Liver (tissue), 8 donors: ENCODE measurements at regions not wholly inside any gene's neighbourhood (a gene's known extent, or its start where the extent isn't known, plus 50 kb on each side); places are given as distances from the start of the nearest gene placed in this dataset.
"Not testable (repeated sequence)": the region's sequence is repeated elsewhere in the genome, so short reads cannot be mapped to it uniquely, and the experiment has no call there.

ENCODE experiments used
- DNase-seq: peaks from one replicate; pipeline ENCODE4 v3.0.0-alpha.2; 2017; ENCODE audit warnings: low spot score
- H3K27ac ChIP-seq, 2 donors: one replicate each; pipeline ENCODE4 v1.7.0; 2013; ENCODE audit warnings: inconsistent platforms in 2 of 2, low read length in 2 of 2, control low read depth in 1 of 2, low read depth in 1 of 2, mild to moderate bottlenecking in 1 of 2
- H3K27me3 ChIP-seq, 4 donors: one replicate each; pipeline versions ENCODE4 v1.6.1 to v1.7.0; 2013; ENCODE audit warnings: low read length in 3 of 4, inconsistent platforms in 1 of 4, mild to moderate bottlenecking in 1 of 4, moderate library complexity in 1 of 4; ENCODE audit not compliant: control insufficient read depth in 4 of 4, insufficient read depth in 4 of 4
- H3K36me3 ChIP-seq, 4 donors: one replicate each; pipeline versions ENCODE4 v1.6.1 to v1.7.0; 2013; ENCODE audit warnings: low read length in 3 of 4, mild to moderate bottlenecking in 3 of 4, low read depth in 1 of 4, moderate library complexity in 1 of 4; ENCODE audit not compliant: control insufficient read depth in 4 of 4, insufficient read depth in 3 of 4
- H3K4me1 ChIP-seq, 4 donors: one replicate each; pipeline versions ENCODE4 v1.6.1 to v1.7.0; 2013; ENCODE audit warnings: low read length in 3 of 4, mild to moderate bottlenecking in 3 of 4, moderate library complexity in 1 of 4; ENCODE audit not compliant: control insufficient read depth in 4 of 4, insufficient read depth in 4 of 4
- H3K4me3 ChIP-seq, 3 donors: one replicate each; pipeline versions ENCODE4 v1.6.1 to v1.7.0; 2013; ENCODE audit warnings: low read length in 3 of 3, control low read depth in 1 of 3, low read depth in 1 of 3, mild to moderate bottlenecking in 1 of 3
- H3K9ac ChIP-seq, 2 donors: one replicate each; pipeline ENCODE4 v1.7.0; 2013; ENCODE audit warnings: low read length in 2 of 2, mild to moderate bottlenecking in 2 of 2, moderate library complexity in 2 of 2, control low read depth in 1 of 2, low read depth in 1 of 2
- H3K9me3 ChIP-seq, 4 donors: one replicate each; pipeline versions ENCODE4 v1.6.1 to v1.7.0; 2013; ENCODE audit warnings: low read length in 3 of 4; ENCODE audit not compliant: control insufficient read depth in 4 of 4
- EGR1 ChIP-seq, 2 donors: IDR thresholded peaks; 2 replicates each; pipeline ENCODE4 v1.6.1; 2016 to 2018; ENCODE audit warnings: antibody characterized with exemption in 2 of 2, low read depth in 2 of 2
- FOXA1 ChIP-seq: IDR thresholded peaks from 2 replicates; pipeline ENCODE4 v1.6.1; 2016; ENCODE audit warnings: antibody characterized with exemption
- FOXA2 ChIP-seq: IDR thresholded peaks from 2 replicates; pipeline ENCODE4 v1.6.1; 2016; ENCODE audit warnings: antibody characterized with exemption
- GABPA ChIP-seq, 2 donors: IDR thresholded peaks in 1 of 2; conservative IDR thresholded peaks in 1 of 2; 2 replicates each; pipeline ENCODE4 v1.6.1; 2016; ENCODE audit warnings: antibody characterized with exemption in 2 of 2, mild to moderate bottlenecking in 1 of 2, moderate library complexity in 1 of 2
- HNF4A ChIP-seq, 2 donors: conservative IDR thresholded peaks; 2 replicates each; pipeline ENCODE4 v1.6.1; 2016; ENCODE audit warnings: antibody characterized with exemption in 2 of 2, mild to moderate bottlenecking in 2 of 2
- HNF4G ChIP-seq: IDR thresholded peaks from 2 replicates; pipeline ENCODE4 v1.6.1; 2016; ENCODE audit warnings: antibody characterized with exemption
- JUND ChIP-seq, 2 donors: IDR thresholded peaks; 2 replicates each; pipeline ENCODE4 v1.6.1; 2016; ENCODE audit warnings: antibody characterized with exemption in 2 of 2
- NR2F2 ChIP-seq: IDR thresholded peaks from 2 replicates; pipeline ENCODE4 v1.6.1; 2016; ENCODE audit warnings: antibody characterized with exemption
- RAD21 ChIP-seq, 2 donors: IDR thresholded peaks; 2 replicates each; pipeline ENCODE4 v1.6.1; 2016; ENCODE audit warnings: antibody characterized with exemption in 2 of 2, mild to moderate bottlenecking in 2 of 2
- SP1 ChIP-seq: IDR thresholded peaks from 2 replicates; pipeline ENCODE4 v1.6.1; 2018; ENCODE audit warnings: antibody characterized with exemption, mild to moderate bottlenecking
- YY1 ChIP-seq: IDR thresholded peaks from 2 replicates; pipeline ENCODE4 v1.6.1; 2016; ENCODE audit warnings: antibody characterized with exemption, mild to moderate bottlenecking
- WGBS: extraction: QIAGEN DNeasy Blood & Tissue Kit; methylation state at CpG from one replicate; pipeline ENCODE4 v1.1.7; 2013; 5-methylcytosine and 5-hydroxymethylcytosine counted together
- TF ChIP-seq, protein P1 (sequence below): IDR thresholded peaks from 2 replicates; pipeline ENCODE4 v1.6.1; 2016; ENCODE audit warnings: antibody characterized with exemption
- TF ChIP-seq, protein P2 (sequence below): fragments of 150-350 bp; IDR thresholded peaks from 2 replicates; pipeline ENCODE4 v1.5.1; 2017; ENCODE audit warnings: improper control_type of control experiment, low read depth, low read length; ENCODE audit not compliant: missing input control
- TF ChIP-seq, protein P3 (sequence below): IDR thresholded peaks from 2 replicates; pipeline ENCODE4 v1.6.1; 2016; ENCODE audit warnings: antibody characterized with exemption, mild to moderate bottlenecking
- TF ChIP-seq, protein P4 (sequence below): IDR thresholded peaks from 2 replicates; pipeline ENCODE4 v1.6.1; 2016; ENCODE audit warnings: antibody characterized with exemption
- TF ChIP-seq, protein P5 (sequence below): IDR thresholded peaks from 2 replicates; pipeline ENCODE4 v1.6.1; 2016; ENCODE audit warnings: antibody characterized with exemption
- donor health status: healthy.
- donor health status: healthy.
- donor health status: healthy.
- donor health status: healthy.
- donor health status: healthy.

DNA sequence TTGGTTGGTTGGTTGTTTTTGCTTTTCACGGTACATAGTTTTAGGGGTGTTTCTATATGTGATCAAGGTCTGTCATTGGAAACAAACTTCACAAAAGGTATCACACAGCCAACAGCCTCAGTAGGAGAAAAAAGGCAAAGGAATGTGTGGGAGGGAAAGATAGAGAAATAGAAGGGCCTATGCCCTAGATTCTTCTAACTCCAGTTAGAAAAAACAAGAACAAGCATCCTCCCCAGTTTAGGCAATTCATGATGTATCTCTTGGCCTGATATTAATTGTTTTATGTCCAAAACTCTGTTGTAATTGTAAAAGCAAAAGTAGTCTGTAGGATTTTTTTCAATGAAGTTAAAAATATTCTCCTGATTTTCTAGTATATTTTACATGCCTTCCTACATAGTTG is 192.4 kb upstream of the EDNRA start:
- Histone ChIP-seq H3K4me1 (peaks cover 6 to 12% (median 7%) of the 10 kb centered on the region in 4 donors), H3K4me3 (no peak overlapping the region), H3K9me3 (no peaks in the 10 kb centered on the region), H3K9ac (no peak overlapping the region), H3K27ac (no peak overlapping the region), H3K36me3 (no peaks in the 10 kb centered on the region), H3K27me3 (no peaks in the 10 kb centered on the region)
- TF ChIP-seq, protein P1, sequence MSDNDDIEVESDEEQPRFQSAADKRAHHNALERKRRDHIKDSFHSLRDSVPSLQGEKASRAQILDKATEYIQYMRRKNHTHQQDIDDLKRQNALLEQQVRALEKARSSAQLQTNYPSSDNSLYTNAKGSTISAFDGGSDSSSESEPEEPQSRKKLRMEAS: no peak
- TF ChIP-seq NR2F2: no peak
- TF ChIP-seq, protein P2, sequence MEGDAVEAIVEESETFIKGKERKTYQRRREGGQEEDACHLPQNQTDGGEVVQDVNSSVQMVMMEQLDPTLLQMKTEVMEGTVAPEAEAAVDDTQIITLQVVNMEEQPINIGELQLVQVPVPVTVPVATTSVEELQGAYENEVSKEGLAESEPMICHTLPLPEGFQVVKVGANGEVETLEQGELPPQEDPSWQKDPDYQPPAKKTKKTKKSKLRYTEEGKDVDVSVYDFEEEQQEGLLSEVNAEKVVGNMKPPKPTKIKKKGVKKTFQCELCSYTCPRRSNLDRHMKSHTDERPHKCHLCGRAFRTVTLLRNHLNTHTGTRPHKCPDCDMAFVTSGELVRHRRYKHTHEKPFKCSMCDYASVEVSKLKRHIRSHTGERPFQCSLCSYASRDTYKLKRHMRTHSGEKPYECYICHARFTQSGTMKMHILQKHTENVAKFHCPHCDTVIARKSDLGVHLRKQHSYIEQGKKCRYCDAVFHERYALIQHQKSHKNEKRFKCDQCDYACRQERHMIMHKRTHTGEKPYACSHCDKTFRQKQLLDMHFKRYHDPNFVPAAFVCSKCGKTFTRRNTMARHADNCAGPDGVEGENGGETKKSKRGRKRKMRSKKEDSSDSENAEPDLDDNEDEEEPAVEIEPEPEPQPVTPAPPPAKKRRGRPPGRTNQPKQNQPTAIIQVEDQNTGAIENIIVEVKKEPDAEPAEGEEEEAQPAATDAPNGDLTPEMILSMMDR: no peak
- no peak for TF ChIP-seq JUND (IDR thresholded peaks at IDR 0.05)
- TF ChIP-seq EGR1 (IDR thresholded peaks at IDR 0.05; ENCODE audit: low read depth in 2 of 2): no peak
- TF ChIP-seq, protein P3, sequence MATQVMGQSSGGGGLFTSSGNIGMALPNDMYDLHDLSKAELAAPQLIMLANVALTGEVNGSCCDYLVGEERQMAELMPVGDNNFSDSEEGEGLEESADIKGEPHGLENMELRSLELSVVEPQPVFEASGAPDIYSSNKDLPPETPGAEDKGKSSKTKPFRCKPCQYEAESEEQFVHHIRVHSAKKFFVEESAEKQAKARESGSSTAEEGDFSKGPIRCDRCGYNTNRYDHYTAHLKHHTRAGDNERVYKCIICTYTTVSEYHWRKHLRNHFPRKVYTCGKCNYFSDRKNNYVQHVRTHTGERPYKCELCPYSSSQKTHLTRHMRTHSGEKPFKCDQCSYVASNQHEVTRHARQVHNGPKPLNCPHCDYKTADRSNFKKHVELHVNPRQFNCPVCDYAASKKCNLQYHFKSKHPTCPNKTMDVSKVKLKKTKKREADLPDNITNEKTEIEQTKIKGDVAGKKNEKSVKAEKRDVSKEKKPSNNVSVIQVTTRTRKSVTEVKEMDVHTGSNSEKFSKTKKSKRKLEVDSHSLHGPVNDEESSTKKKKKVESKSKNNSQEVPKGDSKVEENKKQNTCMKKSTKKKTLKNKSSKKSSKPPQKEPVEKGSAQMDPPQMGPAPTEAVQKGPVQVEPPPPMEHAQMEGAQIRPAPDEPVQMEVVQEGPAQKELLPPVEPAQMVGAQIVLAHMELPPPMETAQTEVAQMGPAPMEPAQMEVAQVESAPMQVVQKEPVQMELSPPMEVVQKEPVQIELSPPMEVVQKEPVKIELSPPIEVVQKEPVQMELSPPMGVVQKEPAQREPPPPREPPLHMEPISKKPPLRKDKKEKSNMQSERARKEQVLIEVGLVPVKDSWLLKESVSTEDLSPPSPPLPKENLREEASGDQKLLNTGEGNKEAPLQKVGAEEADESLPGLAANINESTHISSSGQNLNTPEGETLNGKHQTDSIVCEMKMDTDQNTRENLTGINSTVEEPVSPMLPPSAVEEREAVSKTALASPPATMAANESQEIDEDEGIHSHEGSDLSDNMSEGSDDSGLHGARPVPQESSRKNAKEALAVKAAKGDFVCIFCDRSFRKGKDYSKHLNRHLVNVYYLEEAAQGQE: no peak
- no peak for TF ChIP-seq FOXA1
- TF ChIP-seq, protein P4, sequence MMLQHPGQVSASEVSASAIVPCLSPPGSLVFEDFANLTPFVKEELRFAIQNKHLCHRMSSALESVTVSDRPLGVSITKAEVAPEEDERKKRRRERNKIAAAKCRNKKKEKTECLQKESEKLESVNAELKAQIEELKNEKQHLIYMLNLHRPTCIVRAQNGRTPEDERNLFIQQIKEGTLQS: no peak
- TF ChIP-seq, protein P5, sequence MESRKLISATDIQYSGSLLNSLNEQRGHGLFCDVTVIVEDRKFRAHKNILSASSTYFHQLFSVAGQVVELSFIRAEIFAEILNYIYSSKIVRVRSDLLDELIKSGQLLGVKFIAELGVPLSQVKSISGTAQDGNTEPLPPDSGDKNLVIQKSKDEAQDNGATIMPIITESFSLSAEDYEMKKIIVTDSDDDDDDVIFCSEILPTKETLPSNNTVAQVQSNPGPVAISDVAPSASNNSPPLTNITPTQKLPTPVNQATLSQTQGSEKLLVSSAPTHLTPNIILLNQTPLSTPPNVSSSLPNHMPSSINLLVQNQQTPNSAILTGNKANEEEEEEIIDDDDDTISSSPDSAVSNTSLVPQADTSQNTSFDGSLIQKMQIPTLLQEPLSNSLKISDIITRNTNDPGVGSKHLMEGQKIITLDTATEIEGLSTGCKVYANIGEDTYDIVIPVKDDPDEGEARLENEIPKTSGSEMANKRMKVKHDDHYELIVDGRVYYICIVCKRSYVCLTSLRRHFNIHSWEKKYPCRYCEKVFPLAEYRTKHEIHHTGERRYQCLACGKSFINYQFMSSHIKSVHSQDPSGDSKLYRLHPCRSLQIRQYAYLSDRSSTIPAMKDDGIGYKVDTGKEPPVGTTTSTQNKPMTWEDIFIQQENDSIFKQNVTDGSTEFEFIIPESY: no peak
- TF ChIP-seq FOXA2: no peak
- TF ChIP-seq RAD21 (IDR thresholded peaks at IDR 0.05): no peak
- TF ChIP-seq YY1: no peak
- no peak for TF ChIP-seq HNF4G
- no peak for TF ChIP-seq GABPA (IDR thresholded peaks at IDR 0.05 in 1 of 2, conservative IDR thresholded peaks at IDR 0.05 in 1 of 2)
- TF ChIP-seq SP1: no peak
- TF ChIP-seq HNF4A (conservative IDR thresholded peaks at IDR 0.05): no peak
- WGBS: 96% methylated on average over 1 of the region's 1 CpG
- no peak for DNase-seq

DNA sequence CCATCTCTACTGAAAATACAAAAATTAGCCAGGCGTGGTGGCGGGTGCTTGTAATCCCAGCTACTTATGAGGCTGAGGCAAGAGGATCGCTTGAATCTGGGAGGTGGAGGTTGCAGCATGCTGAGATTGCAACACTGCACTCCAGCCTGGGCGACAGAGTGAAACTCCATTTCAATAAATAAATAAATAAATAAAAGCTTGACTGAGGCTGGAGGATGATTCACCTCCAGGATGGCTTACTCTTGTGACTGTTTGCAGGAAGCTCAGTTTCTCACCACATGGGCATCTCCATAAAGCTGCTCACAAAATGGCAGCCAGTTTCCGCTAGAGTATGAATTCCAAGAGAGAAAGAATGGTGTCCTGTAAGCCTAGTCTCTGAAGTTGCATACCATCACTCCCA is 191.7 kb upstream of the EDNRA start:
- Histone ChIP-seq H3K9me3 (no peaks in the 10 kb centered on the region), H3K36me3 (no peaks in the 10 kb centered on the region), H3K9ac (no peak overlapping the region), H3K4me3 (no peak overlapping the region), H3K27me3 (no peaks in the 10 kb centered on the region), H3K4me1 (peaks cover 6 to 14% (median 8%) of the 10 kb centered on the region in 4 donors), H3K27ac (no peak overlapping the region)
- WGBS: 97% methylated on average over 5 of the region's 5 CpGs
- TF ChIP-seq HNF4A (conservative IDR thresholded peaks at IDR 0.05): no peak
- no peak for TF ChIP-seq JUND (IDR thresholded peaks at IDR 0.05)
- no peak for TF ChIP-seq GABPA (IDR thresholded peaks at IDR 0.05 in 1 of 2, conservative IDR thresholded peaks at IDR 0.05 in 1 of 2)
- TF ChIP-seq SP1: no peak
- no peak for TF ChIP-seq NR2F2
- TF ChIP-seq YY1: no peak
- DNase-seq: no peak

DNA sequence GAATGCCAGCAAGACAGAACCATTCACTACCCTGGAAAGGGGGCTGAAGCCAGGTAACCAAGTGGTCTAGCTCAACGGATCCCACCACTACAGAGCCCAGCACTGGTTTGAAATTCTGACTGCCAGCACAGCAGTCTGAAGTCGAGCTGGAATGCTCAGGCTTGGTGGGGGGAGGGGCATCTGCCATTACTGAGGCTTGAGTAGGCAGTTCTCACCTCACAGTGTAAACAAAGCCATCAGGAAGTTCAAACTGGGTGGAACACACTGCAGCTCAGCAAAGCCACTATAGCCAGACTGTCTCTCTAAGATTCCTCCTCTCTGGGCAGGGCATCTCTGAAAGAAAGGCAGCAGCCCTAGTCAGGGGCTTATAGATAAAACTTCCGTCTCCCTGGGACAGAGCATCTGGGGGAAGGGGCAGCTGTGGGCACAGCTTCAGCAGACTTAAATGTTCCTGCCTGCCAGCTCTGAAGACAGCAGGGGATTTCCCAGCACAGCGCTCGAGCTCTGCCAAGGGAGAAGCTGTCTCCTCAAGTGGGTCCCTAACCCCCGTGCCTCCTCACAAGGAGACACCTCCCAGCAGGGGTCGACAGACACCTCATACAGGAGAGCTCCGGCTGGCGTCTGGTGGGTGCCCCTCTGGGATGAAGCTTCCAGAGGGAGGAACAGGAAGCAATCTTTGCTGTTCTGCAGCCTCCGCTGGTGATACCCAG is 188.1 kb upstream of the EDNRA start:
- not testable (repeated sequence) for DNase-seq, H3K36me3 ChIP-seq, H3K27me3 ChIP-seq, H3K9me3 ChIP-seq, H3K4me3 ChIP-seq, H3K9ac ChIP-seq, H3K27ac ChIP-seq
- 53% methylated on average over 10 of the region's 10 CpGs for WGBS
- H3K4me1 ChIP-seq: peaks cover 6 to 12% (median 8%) of the 10 kb centered on the region in 4 donors
